ENCODE measurements at regions not wholly inside any gene's neighbourhood (a gene's known extent, or its start where the extent isn't known, plus 50 kb on each side); places are given as distances from the start of the nearest gene placed in this dataset.

DNA sequence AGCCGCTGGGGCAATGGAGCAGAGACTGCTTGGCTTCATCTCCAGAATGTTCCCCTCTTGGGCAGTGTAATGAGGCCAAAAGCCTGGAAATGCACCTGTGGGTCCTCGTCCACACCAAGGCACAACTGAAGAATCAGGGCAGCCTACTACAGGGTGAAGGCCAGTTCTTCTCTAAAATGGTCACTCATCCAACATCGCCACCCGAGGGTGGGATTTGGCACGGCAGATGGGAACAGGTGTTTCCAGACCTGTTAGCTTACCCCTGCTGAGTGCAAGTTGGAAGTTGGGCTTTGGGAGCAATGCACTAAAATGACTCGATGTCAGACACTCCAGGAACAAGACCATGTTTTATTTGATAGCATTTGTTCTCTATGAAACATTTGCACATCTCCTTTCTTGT is 543.7 kb downstream of the NPHP4 start:
- no peak for DNase-seq

- no peak for DNase-seq
Observed at GRCh38 chr1:5447503-5447960, 544.7 kb downstream of the NPHP4 start.

DNA sequence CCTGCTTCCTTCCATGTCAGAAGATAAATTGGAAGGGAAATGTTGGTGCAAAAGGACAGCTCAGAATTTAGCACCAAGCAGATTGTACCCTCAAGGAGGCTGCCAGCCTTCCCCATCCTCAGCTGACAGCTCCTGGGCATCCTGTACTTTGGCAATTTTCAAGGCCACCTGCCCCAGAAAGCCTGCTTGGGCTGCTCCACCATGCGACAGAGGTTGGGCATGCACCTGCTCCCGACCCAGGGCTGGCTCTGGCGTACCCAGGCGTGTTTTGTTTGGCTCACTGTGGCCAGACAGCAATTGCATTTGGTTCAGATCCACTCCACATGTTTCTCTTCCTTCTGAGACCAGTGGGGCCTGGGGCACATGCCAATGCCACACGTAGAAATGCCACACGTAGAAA is 547.8 kb downstream of the NPHP4 start:
- DNase-seq = no peak

DNA sequence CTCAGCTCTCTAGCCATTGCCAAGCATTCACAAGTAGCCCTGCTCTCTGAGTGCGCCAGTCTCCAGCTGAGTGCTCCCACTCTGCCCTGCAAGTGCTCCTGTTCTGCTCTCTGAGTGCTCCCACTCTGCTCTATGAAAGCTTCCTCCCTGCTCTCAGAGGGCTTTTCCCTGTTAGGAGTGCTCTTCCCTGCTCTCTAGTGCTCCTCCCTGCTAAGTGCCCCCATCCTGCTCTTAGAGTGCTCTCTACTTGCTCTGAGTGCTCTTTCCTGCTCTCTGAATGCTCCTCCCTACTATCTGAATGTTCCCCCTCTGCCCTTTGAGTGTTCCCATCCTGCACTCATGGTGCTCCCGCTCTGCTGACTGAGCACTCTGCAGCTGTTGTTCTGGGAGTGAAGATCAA is 555.4 kb downstream of the NPHP4 start:
- no peak for DNase-seq

- no peak for DNase-seq
Observed at GRCh38 chr1:5435414-5435813, 556.8 kb downstream of the NPHP4 start.

DNA sequence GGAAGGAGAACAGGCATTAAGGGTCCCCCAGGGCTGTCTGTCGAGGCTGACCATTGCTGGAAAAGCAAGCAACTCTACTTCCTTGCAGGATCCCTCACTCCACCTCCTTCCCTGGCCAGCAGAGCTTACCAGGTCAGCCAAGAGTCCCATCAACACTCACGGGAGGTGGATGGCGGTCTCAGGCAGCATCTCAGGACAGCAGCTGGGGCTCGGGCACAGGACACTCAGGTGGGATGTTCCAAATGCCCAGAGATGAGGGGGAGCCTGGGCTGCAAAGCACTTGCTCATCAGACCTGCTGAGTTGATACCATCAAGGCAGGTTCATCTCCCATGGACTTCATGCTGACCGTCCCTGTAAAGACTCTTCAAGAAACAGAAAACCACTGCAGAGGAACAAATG is 559.8 kb downstream of the NPHP4 start:
- DNase-seq = no peak

GRCh38 chr1:5430911-5431697 is 561.1 kb downstream of the NPHP4 start:
- no peak for DNase-seq

DNA sequence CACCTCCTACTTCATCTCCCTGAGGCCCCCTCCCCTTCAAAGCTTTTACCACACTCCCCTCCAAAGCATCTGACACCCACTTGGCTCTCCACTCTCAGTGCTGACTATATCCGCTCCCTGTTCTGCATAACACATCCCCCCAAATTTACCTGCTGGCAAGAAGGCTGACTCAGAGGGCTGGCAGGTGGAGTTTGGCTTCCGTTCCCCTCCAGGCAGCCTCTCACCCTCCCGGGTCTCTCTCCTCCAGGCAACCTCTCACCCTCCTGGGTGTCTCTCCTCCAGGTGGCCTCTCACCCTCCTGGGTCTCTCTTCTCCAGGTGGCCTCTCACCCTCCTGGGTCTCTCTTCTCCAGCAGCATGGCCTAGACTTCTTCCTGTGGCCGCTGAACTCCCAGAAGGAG is 562.1 kb downstream of the NPHP4 start:
- DNase-seq = no peak

- DNase-seq = no peak
Observed at GRCh38 chr1:5428351-5428750, 563.9 kb downstream of the NPHP4 start.

DNA sequence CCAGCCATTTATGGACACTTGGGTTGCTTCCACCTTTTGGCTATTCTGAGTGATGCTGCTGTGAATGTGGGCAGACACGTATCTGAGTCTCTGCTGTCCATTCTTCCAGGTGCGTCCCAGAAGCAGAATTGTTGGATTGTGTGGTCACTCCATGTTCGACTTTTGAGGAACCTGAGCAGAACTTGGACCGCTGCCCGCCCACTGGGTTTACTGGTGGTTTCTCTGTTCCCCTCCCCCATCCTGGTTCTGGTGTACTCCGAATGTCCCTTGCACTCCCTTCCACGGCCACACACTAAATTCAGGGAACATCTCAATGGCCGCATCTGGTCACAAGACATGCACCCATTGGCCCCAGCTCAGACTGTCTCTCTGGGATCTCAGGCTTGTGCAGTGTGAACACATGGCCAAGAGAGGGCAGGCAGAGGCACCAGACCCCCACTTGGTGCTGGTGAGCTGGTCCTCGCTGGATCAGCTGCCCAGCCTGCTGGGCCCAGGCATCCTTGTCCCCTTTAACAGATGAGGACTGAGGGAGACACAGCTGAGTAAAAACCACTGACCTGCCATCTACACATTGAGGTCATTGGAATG is 565.1 kb downstream of the NPHP4 start:
- DNase-seq = no peak

DNA sequence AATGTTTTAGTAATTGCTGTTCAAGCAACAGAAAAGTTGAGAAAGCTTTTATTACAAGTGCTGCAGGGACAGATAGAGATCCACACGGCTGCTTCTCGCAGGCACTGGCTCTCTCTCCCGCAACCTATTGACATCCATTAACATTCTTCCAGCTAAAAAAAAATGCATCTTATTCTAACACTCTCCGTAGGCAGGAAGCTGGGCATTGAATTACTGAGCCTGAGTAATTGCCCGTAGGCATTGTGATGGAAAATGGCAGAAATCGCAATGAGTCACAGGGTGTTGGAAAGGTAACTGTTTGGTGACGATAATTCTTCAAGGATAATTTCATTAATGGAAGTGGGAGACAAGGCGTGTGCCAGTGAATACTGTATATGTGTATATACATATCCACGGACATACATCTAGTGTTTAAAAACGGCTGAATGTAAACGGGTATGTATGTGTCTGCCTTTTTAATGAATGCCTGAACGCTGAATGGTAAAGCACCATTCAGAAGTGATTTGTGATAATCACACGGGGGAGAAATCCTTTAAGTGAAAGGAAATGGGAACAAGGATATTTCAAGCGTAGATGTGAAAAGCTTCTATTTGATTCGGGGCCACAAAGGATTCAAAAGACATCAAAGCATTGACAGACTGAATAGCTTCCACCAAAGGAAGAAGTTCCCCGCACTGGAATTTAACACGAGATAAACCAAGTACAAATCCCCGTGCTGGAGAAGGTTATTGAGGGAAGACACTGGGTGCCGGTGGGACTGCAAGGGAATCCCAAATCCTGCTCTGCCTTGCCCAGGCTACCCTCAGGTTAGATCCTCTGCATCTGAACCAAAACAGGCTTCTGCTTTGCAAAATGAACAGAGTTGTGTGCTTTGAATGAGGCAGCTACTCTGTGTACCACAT is 567.2 kb downstream of the NPHP4 start:
- peak; percentile 5 for DNase-seq

- DNase-seq = no peak
Observed at GRCh38 chr1:5423109-5423508, 569.1 kb downstream of the NPHP4 start.

DNA sequence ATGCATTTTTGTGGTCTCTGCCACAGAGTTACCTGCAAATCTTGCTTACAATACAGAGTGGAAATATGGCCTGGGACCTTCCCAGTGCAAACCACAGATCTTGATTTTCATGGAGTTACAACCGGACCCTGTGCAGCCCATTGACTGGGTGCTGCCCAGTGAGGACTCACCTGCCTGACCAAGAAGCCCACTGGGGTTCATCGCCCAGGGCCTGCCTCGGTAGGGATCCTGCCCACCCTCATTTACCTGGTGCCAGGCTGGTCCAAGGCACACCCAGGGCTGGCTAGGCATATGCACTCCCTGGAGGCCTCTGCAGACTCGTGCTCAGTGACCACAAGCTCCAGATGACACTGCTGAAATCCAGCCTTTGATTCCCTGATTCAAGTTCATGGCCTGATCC is 572.7 kb downstream of the NPHP4 start:
- no peak for DNase-seq

DNA sequence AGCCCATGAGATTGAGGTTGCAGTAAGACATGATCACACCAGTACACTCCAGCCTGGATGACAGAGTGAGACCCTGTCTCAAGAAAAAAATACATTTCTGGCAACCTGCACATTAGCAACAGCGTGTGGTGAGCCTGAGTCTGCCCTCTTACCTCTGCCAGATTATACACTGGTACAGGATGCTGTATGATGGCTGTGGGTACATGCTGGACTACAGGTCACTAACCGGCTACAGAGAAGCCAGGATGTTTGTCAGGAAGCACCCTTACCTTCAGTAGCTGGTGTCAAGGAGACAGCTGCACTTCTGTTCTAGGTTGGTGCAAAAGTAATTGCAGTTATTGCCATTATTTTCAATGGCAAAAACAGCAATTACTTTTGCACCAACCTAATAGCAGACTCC is 575.7 kb downstream of the NPHP4 start:
- DNase-seq = no peak

DNA sequence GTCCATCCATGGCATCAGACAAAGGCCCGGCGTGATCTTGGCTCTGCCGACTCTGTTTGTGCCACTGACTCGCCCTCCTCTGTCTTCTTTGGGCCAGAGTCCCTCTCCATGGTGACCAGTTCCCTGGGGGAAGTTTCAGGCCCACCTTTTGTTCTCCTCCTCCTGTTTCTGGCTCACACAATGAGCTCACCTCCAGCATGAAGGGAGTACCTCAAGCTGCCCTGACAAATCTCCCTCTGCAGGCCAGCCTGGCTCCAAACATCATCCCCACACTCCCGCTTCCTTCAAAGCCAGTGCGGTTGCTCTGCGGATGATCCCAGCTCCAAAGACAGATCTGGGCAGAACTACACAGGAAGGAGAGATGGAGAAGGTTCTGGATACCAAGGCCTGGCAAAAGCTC is 576.6 kb downstream of the NPHP4 start:
- no peak for DNase-seq

DNA sequence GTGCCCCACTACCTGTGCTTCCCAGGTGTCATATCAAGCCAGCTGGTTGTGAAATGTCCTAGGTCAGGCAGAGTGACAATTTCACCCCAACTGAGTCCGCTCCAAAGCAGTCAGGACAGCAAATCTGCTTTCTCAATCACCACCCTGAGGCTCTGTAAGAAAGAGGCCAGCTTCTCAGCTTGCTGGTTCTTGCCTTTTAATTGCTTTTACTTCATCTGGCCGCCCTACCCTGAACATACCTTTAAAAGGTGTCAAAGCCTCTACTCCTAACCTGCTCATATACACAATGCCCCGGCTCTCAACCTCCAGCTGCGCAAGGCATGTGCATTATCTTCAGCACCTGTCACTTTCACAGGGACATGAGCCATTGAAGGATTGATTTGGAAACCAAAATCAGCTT is 581.6 kb downstream of the NPHP4 start:
- no peak for DNase-seq

- DNase-seq = no peak
Observed at GRCh38 chr1:5408401-5408800, 583.8 kb downstream of the NPHP4 start.

DNA sequence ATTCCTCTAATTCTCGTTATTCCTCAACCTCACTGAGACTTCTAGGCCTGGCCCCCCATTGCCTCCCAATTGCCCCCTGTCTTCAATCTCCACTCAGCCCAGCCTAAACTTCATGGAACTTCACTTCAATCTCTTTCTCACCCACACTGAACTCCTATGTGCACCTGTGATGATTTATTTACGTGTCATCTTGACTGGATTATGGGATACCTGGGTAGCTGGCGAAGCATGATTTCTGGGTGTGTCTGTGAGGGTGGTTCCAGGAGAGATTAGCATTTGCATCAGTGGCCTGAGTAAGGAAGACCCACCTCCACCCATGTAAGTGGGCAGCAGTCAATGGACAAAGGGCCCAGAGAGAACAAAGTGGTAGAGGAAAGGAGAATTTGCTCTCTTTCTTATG is 587.0 kb downstream of the NPHP4 start:
- DNase-seq = no peak

GRCh38 chr1:5404412-5405203 is 587.6 kb downstream of the NPHP4 start:
- no peak for DNase-seq

DNA sequence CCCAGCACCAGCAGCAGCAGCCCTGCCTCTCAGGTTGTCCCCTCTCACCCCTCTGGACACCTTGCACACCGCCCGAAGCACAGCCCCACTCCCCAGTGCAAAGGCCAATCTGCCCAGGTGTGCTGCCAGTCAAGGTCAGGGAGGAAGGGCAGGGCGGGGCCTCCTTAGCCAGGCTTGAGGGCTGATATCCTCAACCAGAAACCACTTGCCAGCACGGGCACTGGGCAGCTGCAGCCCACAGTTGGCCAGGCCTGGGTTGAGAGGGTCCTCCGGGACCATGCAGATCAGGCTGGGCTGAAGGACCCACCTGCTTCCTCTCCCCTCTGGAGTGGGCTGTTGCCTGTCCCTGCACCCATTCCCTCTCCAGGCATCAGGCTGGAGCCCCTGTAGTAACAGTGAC is 588.3 kb downstream of the NPHP4 start:
- DNase-seq = no peak

GRCh38 chr1:5402618-5403017 is 589.6 kb downstream of the NPHP4 start:
- DNase-seq = no peak

GRCh38 chr1:5399771-5400170 is 592.5 kb downstream of the NPHP4 start:
- DNase-seq = no peak

- DNase-seq = no peak
Observed at GRCh38 chr1:5396593-5396992, 595.6 kb downstream of the NPHP4 start.

All from NCI-H1436 (cell line).